IMR-90 (cell line): ENCODE measurements at regions not wholly inside any gene's neighbourhood (a gene's known extent, or its start where the extent isn't known, plus 50 kb on each side); places are given as distances from the start of the nearest gene placed in this dataset.

ENCODE experiments used
- ATAC-seq: fragments of 200-7000 bp; cut with Tn5 transposase; 2 replicates; pipeline ENCODE4 v1.9.1; 2020; ENCODE audit warnings: low read depth, mild to moderate bottlenecking, moderate library complexity
- BruUV-seq: library from RNA; stranded (reverse); fragments of 400-500 nt; replicated peaks from 2 replicates; lab custom pipeline; 2021; lab: Mats Ljungman, UMichigan
- CTCF ChIA-PET: fragments of 300-600 bp; formaldehyde crosslinking; extraction: SDS; loops from one replicate; lab custom pipeline; 2021; ENCODE audit warnings: antibody characterized with exemption; lab: Yijun Ruan, JAX
- POLR2A ChIA-PET: fragments of 300-600 bp; sonication (Branson Sonifier 250); formaldehyde crosslinking; loops from one replicate; lab custom pipeline; 2022; ENCODE audit warnings: antibody characterized with exemption; ENCODE audit not compliant: unreplicated experiment; lab: Charles Lee
- DNase-seq: peaks from one replicate; pipeline ENCODE4 v3.0.0; 2013
- H2AFZ ChIP-seq: replicated peaks from 2 replicates; pipeline ENCODE3; 2013; ENCODE audit warnings: low read length, mild to moderate bottlenecking; ENCODE audit not compliant: poor library complexity
- H2AK5ac ChIP-seq: 2 replicates; pipeline ENCODE4 v1.6.1; 2013; ENCODE audit warnings: low read depth, low read length, inconsistent platforms
- H2AK9ac ChIP-seq: replicated peaks from 2 replicates; pipeline ENCODE3; 2013; ENCODE audit warnings: mild to moderate bottlenecking, low read depth, low read length, moderate library complexity; ENCODE audit not compliant: poor library complexity
- H2BK120ac ChIP-seq: 2 replicates; pipeline ENCODE4 v1.6.1; 2013; ENCODE audit warnings: low read depth, low read length, inconsistent platforms
- H2BK15ac ChIP-seq: 3 replicates; pipeline ENCODE4 v1.6.1; 2013; ENCODE audit warnings: low read depth, low read length, inconsistent platforms
- H2BK20ac ChIP-seq: 2 replicates; pipeline ENCODE4 v1.6.1; 2013; ENCODE audit warnings: low read depth, mild to moderate bottlenecking, inconsistent platforms, low read length, moderate library complexity
- H2BK5ac ChIP-seq: 2 replicates; pipeline ENCODE4 v1.6.1; 2013; ENCODE audit warnings: mild to moderate bottlenecking, low read depth, low read length, inconsistent platforms; ENCODE audit not compliant: poor library complexity, severe bottlenecking
- H3K14ac ChIP-seq: replicated peaks from 2 replicates; pipeline ENCODE4 v1.6.1; 2013; ENCODE audit warnings: low read depth, low read length, inconsistent platforms
- H3K18ac ChIP-seq: 2 replicates; pipeline ENCODE4 v1.6.1; 2013; ENCODE audit warnings: low read depth, low read length, control low read depth
- H3K23ac ChIP-seq: 2 replicates; pipeline ENCODE4 v1.6.1; 2013; ENCODE audit warnings: low read depth, low read length, inconsistent platforms
- H3K27ac ChIP-seq: 2 replicates; pipeline ENCODE4 v1.5.1; 2013; ENCODE audit warnings: mild to moderate bottlenecking, control low read depth, low read length; ENCODE audit not compliant: insufficient read depth
- H3K27me3 ChIP-seq: 2 replicates; pipeline ENCODE4 v1.6.1; 2013; ENCODE audit warnings: low read length; ENCODE audit not compliant: control insufficient read depth, insufficient read depth
- H3K36me3 ChIP-seq: 2 replicates; pipeline ENCODE4 v1.6.1; 2013; ENCODE audit warnings: low read length, mixed read lengths; ENCODE audit not compliant: control insufficient read depth, insufficient read depth
- H3K4ac ChIP-seq: 2 replicates; pipeline ENCODE4 v1.6.1; 2013; ENCODE audit warnings: low read depth, low read length, inconsistent platforms
- H3K4me1 ChIP-seq: 2 replicates; pipeline ENCODE4 v1.6.1; 2013; ENCODE audit warnings: low read length, mixed read lengths; ENCODE audit not compliant: control insufficient read depth, insufficient read depth
- H3K4me2 ChIP-seq: 2 replicates; pipeline ENCODE4 v1.6.1; 2013; ENCODE audit warnings: low read depth, mild to moderate bottlenecking, control low read depth, low read length, moderate library complexity
- H3K4me3 ChIP-seq: 2 replicates; pipeline ENCODE4 v1.5.1; 2013; ENCODE audit warnings: low read depth, mild to moderate bottlenecking, control low read depth, low read length, moderate library complexity; ENCODE audit not compliant: insufficient read depth
- H3K56ac ChIP-seq: 2 replicates; pipeline ENCODE4 v1.6.1; 2013; ENCODE audit warnings: low read length, inconsistent platforms; ENCODE audit not compliant: insufficient read depth; ENCODE audit errors: extremely low read depth
- H3K79me1 ChIP-seq, 2 experiments: 2 replicates each; pipeline ENCODE4 v1.6.1; 2013; ENCODE audit warnings: low read length in 2 of 2, inconsistent platforms in 1 of 2, low read depth in 1 of 2
- H3K9ac ChIP-seq: 2 replicates; pipeline ENCODE4 v1.6.1; 2013; ENCODE audit warnings: low read depth, low read length, control low read depth
- H3K9me1 ChIP-seq: 2 replicates; pipeline ENCODE4 v1.6.1; 2013; ENCODE audit warnings: low read length, inconsistent platforms; ENCODE audit not compliant: insufficient read depth
- H3K9me3 ChIP-seq: 2 replicates; pipeline ENCODE4 v1.6.1; 2013; ENCODE audit warnings: low read length; ENCODE audit not compliant: control insufficient read depth, insufficient read depth
- H4K20me1 ChIP-seq: 2 replicates; pipeline ENCODE4 v1.6.1; 2013; ENCODE audit warnings: low read length, inconsistent platforms; ENCODE audit not compliant: insufficient read depth
- H4K5ac ChIP-seq: 2 replicates; pipeline ENCODE4 v1.6.1; 2013; ENCODE audit warnings: mild to moderate bottlenecking, low read depth, low read length, control low read depth
- H4K8ac ChIP-seq, 2 experiments: 2 replicates each; pipeline ENCODE4 v1.6.1; 2013; ENCODE audit warnings: low read depth in 2 of 2, low read length in 2 of 2, control low read depth in 1 of 2, inconsistent platforms in 1 of 2
- H4K91ac ChIP-seq: 2 replicates; pipeline ENCODE4 v1.6.1; 2013; ENCODE audit warnings: low read depth, low read length, inconsistent platforms; ENCODE audit not compliant: insufficient read depth
- BHLHE40 ChIP-seq: fragments of 150-350 bp; IDR thresholded peaks from 2 replicates; pipeline ENCODE4 v1.6.1; 2016; ENCODE audit warnings: mild to moderate bottlenecking, low read depth, low read length
- CEBPB ChIP-seq: IDR thresholded peaks from 2 replicates; pipeline ENCODE4 v1.6.1; 2012; ENCODE audit warnings: low read depth, low read length, improper control_type of control experiment
- CHD1 ChIP-seq: IDR thresholded peaks from 2 replicates; pipeline ENCODE4 v1.6.1; 2012; ENCODE audit warnings: low read depth, low read length, improper control_type of control experiment
- MAZ ChIP-seq: IDR thresholded peaks from 2 replicates; pipeline ENCODE4 v1.6.1; 2012; ENCODE audit warnings: low read depth, mild to moderate bottlenecking, low read length, improper control_type of control experiment, moderate library complexity, borderline replicate concordance
- MXI1 ChIP-seq: IDR thresholded peaks from 2 replicates; pipeline ENCODE4 v1.6.1; 2012; ENCODE audit warnings: low read depth, mild to moderate bottlenecking, low read length, moderate library complexity, borderline replicate concordance
- NFE2L2 ChIP-seq: fragments of 150-350 bp; IDR thresholded peaks from 2 replicates; pipeline ENCODE4 v1.6.1; 2016; ENCODE audit warnings: low read depth, mild to moderate bottlenecking, low read length
- RAD21 ChIP-seq: IDR thresholded peaks from 2 replicates; pipeline ENCODE4 v1.6.1; 2012; ENCODE audit warnings: low read length, improper control_type of control experiment
- RCOR1 ChIP-seq: IDR thresholded peaks from 2 replicates; pipeline ENCODE4 v1.6.1; 2012; ENCODE audit warnings: mild to moderate bottlenecking, low read length, improper control_type of control experiment; ENCODE audit not compliant: insufficient replicate concordance
- RFX5 ChIP-seq: IDR thresholded peaks from 2 replicates; pipeline ENCODE4 v1.8.0; 2012; ENCODE audit warnings: low read depth, mild to moderate bottlenecking, low read length, moderate library complexity
- SMC3 ChIP-seq: fragments of 150-350 bp; IDR thresholded peaks from 2 replicates; pipeline ENCODE4 v1.6.1; 2016; ENCODE audit warnings: low read depth, mild to moderate bottlenecking, antibody characterized with exemption, low read length, moderate library complexity
- WGBS, 2 experiments: methylation state at CpG; one replicate each; pipeline versions ENCODE4 v1.1.5 to v1.1.7; 2013; ENCODE audit warnings: missing lambda C conversion rate in 2 of 2; ENCODE audit not compliant: insufficient read length in 1 of 2; ENCODE audit errors: extremely low coverage in 2 of 2; 5-methylcytosine and 5-hydroxymethylcytosine counted together
- dilution Hi-C: fragments of 300-500 bp; cut with HindIII; formaldehyde crosslinking; loops from one replicate; pipeline ENCODE4 v1.14.3; 2018; ENCODE audit warnings: low sequenced_read_pairs; ENCODE audit not compliant: unreplicated experiment
- in situ Hi-C: fragments of 300-500 bp; cut with MboI; formaldehyde crosslinking; loops from 3 replicates; pipeline ENCODE4 v1.14.3; 2019; ENCODE audit warnings: low sequenced_read_pairs, inconsistent platforms, mixed read lengths
- intact Hi-C: fragments of 100-400 bp; cut with micrococcal nuclease; formaldehyde crosslinking; loops from 2 replicates; pipeline ENCODE4 v1.10.0; 2022
- TF ChIP-seq, protein P1 (sequence below): conservative IDR thresholded peaks from 2 replicates; pipeline ENCODE4 v1.5.1; 2012; ENCODE audit warnings: mild to moderate bottlenecking, low read depth, low read length, improper control_type of control experiment
- TF ChIP-seq, protein P2 (sequence below): fragments of 150-350 bp; IDR thresholded peaks from 2 replicates; pipeline ENCODE4 v1.6.1; 2016; ENCODE audit warnings: low read depth, mild to moderate bottlenecking, low read length, moderate library complexity, borderline replicate concordance

DNA sequence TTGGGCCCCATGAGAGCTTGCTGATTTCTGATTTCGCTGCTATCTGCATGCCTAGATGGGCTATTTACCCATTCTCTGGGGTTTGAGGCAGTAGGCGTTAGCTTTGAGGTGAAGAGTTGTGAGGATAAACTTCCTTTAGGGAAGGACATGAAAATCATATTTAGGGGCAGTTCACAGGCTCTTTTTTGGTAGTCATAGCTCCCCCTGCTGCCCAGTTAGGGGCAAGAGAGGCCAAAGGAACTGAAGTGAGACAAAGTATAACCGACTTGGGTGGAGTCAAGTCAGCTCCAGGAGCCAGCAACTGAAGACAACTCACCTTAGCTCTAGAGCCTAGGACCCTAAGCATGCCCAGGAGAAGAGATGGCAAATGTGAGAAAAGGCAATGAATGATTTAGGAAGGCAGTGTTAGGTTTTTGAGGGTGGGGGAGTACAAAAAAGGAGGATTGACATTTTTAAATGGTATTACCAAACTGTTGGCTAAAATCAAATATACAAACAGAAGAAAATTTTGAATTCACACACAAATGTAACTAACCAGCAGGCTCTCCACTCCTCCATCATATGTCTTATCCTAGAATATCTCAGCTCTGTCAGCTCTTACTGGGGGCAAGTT lies 625.2 kb downstream of the LMO4 start (continued):
- peak; percentile 83 for TF ChIP-seq SMC3

DNA sequence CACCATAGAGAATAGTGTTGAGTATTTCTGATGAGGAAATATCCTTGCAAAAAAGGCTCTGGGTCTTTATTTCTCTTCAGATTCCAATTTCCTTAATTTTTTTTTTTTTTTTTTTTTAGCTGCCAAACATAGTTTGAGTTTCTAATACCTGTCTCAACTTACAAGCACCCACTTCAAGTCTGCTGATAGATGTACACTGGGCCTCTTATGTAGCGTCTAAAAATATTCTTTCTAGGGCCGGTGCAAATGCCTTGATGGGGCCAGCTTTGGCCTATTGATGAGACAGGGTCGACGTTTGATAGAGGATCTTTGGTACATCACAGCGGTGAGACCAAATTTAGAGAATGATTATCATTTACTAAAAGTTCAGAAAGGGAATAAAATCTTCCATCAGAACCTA lies 626.4 kb downstream of the LMO4 start:
- H2AK5ac ChIP-seq, result no peak overlapping the region
- peak overlapping the region; percentile 46 to 61; a peak in 2 of 4 replicates for H4K8ac ChIP-seq
- no peak overlapping the region for H4K91ac ChIP-seq
- no peak overlapping the region for H2AFZ ChIP-seq
- 0 out of 3 replicates have a peak overlapping the region, but pooled peaks have one; percentile 59 for H2BK15ac ChIP-seq
- H4K5ac ChIP-seq, result no peak overlapping the region; the same call in 1 of the 2 replicates
- no peak overlapping the region for H3K4me3 ChIP-seq
- H4K20me1 ChIP-seq, result no peaks in the 10 kb centered on the region
- peak overlapping the region; percentile 38; the same call in 1 of the 2 replicates for H3K18ac ChIP-seq
- H3K27me3 ChIP-seq, result no peaks in the 10 kb centered on the region
- H3K9me3 ChIP-seq, result no peaks in the 10 kb centered on the region
- in situ Hi-C loops (no loop called here), intact Hi-C loops (loop anchor here (10.0 kb wide), 2 partner anchors 440 to 480 kb away; no protein-coding TSS in a partner anchor), dilution Hi-C loops (no loop called here)
- ATAC-seq, result no peak
- no peak overlapping the region for H3K4me2 ChIP-seq
- no peak overlapping the region for H2AK9ac ChIP-seq
- H3K4me1 ChIP-seq, result peaks cover 2% of the 10 kb centered on the region; the same call in 1 of the 2 replicates
- H3K36me3 ChIP-seq, result no peaks in the 10 kb centered on the region
- POLR2A ChIA-PET, result no interaction called here
- H2BK5ac ChIP-seq, result no peak overlapping the region
- no peak overlapping the region for H3K9ac ChIP-seq
- peak overlapping the region; percentile 76 for H3K4ac ChIP-seq
- no peak overlapping the region for H3K56ac ChIP-seq
- WGBS, 2 experiments, result no CpG with 5 or more reads among the region's 5 CpGs
- H2BK120ac ChIP-seq, result peak overlapping the region; percentile 50
- no peak overlapping the region for H3K23ac ChIP-seq
- CTCF ChIA-PET, result interaction anchor here (2.0 kb wide), 1 partner anchor 11 kb away, joined by 12 read pairs; no protein-coding TSS in a partner anchor
- no peaks in the 10 kb centered on the region; the same call in 1 of the 2 replicates for H3K9me1 ChIP-seq
- DNase-seq, result no peak
- H3K79me1 ChIP-seq, result no peaks in the 10 kb centered on the region
- BruUV-seq, result no TSS peak
- H3K14ac ChIP-seq, result no peak overlapping the region
- H3K27ac ChIP-seq, result no peak overlapping the region
- peak overlapping the region; percentile 90; the same call in 1 of the 2 replicates for H2BK20ac ChIP-seq
- TF ChIP-seq SMC3 (no peak), MXI1 (no peak), NFE2L2 (no peak), RFX5 (no peak), MAZ (no peak), RAD21 (no peak), CEBPB (no peak), BHLHE40 (no peak), CHD1 (no peak), RCOR1 (no peak)
- TF ChIP-seq, protein P1, sequence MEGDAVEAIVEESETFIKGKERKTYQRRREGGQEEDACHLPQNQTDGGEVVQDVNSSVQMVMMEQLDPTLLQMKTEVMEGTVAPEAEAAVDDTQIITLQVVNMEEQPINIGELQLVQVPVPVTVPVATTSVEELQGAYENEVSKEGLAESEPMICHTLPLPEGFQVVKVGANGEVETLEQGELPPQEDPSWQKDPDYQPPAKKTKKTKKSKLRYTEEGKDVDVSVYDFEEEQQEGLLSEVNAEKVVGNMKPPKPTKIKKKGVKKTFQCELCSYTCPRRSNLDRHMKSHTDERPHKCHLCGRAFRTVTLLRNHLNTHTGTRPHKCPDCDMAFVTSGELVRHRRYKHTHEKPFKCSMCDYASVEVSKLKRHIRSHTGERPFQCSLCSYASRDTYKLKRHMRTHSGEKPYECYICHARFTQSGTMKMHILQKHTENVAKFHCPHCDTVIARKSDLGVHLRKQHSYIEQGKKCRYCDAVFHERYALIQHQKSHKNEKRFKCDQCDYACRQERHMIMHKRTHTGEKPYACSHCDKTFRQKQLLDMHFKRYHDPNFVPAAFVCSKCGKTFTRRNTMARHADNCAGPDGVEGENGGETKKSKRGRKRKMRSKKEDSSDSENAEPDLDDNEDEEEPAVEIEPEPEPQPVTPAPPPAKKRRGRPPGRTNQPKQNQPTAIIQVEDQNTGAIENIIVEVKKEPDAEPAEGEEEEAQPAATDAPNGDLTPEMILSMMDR, result no peak
- TF ChIP-seq, protein P2, sequence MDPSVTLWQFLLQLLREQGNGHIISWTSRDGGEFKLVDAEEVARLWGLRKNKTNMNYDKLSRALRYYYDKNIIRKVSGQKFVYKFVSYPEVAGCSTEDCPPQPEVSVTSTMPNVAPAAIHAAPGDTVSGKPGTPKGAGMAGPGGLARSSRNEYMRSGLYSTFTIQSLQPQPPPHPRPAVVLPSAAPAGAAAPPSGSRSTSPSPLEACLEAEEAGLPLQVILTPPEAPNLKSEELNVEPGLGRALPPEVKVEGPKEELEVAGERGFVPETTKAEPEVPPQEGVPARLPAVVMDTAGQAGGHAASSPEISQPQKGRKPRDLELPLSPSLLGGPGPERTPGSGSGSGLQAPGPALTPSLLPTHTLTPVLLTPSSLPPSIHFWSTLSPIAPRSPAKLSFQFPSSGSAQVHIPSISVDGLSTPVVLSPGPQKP, result no peak
